ENCODE measurements at regions not wholly inside any gene's neighbourhood (a gene's known extent, or its start where the extent isn't known, plus 50 kb on each side); places are given as distances from the start of the nearest gene placed in this dataset.

DNA sequence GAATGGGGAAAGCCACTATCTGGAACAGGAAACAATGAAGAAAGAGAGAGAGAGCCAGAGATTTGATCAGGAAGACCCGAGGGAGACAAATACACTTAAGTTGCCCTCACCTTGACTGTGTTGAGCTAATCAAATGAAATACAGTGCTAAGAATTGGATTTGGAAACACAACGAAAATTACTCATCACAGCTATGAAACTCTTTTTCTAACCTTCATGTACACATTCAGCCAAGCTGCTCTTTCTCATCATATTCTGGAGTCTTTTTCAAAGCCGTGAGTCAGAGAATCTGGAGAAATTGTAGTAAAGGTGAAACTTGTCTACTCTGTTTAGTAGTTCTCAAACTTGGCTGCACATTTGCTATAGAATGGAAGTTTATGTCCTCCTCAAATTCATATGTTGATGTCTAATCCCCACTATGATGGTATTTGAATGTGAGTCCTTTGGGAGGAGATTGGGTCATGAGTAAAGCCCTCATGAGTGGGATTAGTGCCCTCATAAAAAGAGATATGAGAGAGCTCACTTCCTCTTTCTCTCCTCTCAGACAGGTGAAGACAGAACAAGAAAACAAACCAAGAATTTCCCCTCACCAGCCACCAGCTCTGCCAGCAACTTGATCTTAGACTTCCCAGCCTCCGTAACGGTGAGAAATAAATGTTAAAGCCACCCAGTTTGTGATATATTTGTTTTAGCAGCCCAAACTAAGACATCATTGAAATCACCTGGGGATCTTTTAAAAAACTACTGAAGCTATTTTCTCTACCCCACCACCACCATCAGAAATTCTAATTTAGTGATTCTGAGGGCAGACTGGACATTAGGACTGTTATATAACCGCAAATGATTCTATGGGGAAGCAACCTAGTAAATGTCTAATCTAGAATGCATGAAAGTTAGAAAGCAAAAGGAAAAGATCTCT lies 143.6 kb upstream of the GRM7 start:
- Histone ChIP-seq H3K36me3 (ENCODE audit: control insufficient read depth, insufficient read depth, low read length) (no peaks in the 10 kb centered on the region), H3K4me3 (ENCODE audit: low read depth, low read length) (no peak overlapping the region), H3K27me3 (ENCODE audit: control insufficient read depth, insufficient read depth, low read length) (no peaks in the 10 kb centered on the region)
- DNase-seq (ENCODE audit: low read depth), result no peak
- TF ChIP-seq, protein P1, sequence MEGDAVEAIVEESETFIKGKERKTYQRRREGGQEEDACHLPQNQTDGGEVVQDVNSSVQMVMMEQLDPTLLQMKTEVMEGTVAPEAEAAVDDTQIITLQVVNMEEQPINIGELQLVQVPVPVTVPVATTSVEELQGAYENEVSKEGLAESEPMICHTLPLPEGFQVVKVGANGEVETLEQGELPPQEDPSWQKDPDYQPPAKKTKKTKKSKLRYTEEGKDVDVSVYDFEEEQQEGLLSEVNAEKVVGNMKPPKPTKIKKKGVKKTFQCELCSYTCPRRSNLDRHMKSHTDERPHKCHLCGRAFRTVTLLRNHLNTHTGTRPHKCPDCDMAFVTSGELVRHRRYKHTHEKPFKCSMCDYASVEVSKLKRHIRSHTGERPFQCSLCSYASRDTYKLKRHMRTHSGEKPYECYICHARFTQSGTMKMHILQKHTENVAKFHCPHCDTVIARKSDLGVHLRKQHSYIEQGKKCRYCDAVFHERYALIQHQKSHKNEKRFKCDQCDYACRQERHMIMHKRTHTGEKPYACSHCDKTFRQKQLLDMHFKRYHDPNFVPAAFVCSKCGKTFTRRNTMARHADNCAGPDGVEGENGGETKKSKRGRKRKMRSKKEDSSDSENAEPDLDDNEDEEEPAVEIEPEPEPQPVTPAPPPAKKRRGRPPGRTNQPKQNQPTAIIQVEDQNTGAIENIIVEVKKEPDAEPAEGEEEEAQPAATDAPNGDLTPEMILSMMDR (IDR thresholded peaks at IDR 0.05; ENCODE audit: insufficient read depth, low read depth, low read length), result no peak
- ChIA-PET POLR2A (no interaction called here), CTCF (no interaction called here)

DNA sequence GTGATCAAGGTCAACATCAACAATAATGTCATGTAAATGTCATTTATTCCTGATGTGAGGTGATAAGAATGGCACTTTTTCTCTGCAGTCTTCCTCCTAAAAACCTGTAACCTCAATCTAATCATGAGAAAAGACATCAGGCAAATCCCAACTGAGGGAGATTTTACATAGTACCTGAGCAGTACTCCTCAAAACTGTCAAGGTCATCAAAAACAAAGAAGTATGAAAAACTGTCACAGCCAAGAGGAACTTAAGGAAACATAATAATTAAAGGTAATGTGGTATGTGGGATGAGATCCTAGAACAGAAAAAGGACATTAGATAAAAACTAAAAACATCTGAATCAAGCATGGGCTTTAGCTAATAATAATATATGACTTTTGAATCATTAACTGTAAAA lies 140.9 kb upstream of the GRM7 start:
- ChIA-PET CTCF (no interaction called here), POLR2A (no interaction called here)
- Histone ChIP-seq H3K4me3 (ENCODE audit: low read depth, low read length) (no peak overlapping the region), H3K27me3 (ENCODE audit: control insufficient read depth, insufficient read depth, low read length) (no peaks in the 10 kb centered on the region), H3K36me3 (ENCODE audit: control insufficient read depth, insufficient read depth, low read length) (no peaks in the 10 kb centered on the region)
- DNase-seq (ENCODE audit: low read depth), result no peak
- TF ChIP-seq, protein P1 (IDR thresholded peaks at IDR 0.05; ENCODE audit: insufficient read depth, low read depth, low read length), result no peak

DNA sequence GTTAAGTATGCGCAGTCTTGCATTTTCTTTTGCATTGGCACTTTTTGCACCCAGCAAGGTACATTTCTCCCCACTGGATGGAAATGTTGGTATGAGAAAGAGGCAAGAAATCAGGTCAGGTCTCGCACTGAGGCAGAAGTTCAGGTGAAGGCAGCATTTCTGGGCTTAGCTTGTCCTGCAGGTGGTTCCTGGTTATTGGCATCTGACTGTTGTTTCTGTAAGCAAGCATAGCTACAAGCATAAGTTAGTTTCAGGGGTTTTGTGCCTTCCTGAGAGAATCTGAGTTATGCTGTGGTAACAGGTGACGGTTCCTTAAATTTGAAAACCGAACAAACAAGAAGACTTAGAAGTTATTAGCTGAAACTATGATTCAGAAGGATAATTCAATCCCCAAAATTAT lies 139.4 kb upstream of the GRM7 start:
- ChIA-PET CTCF (no interaction called here), POLR2A (no interaction called here)
- H3K27me3 ChIP-seq (ENCODE audit: control insufficient read depth, insufficient read depth, low read length), result no peaks in the 10 kb centered on the region
- H3K36me3 ChIP-seq (ENCODE audit: control insufficient read depth, insufficient read depth, low read length), result no peaks in the 10 kb centered on the region
- no peak for DNase-seq (ENCODE audit: low read depth)
- TF ChIP-seq, protein P1 (IDR thresholded peaks at IDR 0.05; ENCODE audit: insufficient read depth, low read depth, low read length), result no peak
- no peak overlapping the region for H3K4me3 ChIP-seq (ENCODE audit: low read depth, low read length)

DNA sequence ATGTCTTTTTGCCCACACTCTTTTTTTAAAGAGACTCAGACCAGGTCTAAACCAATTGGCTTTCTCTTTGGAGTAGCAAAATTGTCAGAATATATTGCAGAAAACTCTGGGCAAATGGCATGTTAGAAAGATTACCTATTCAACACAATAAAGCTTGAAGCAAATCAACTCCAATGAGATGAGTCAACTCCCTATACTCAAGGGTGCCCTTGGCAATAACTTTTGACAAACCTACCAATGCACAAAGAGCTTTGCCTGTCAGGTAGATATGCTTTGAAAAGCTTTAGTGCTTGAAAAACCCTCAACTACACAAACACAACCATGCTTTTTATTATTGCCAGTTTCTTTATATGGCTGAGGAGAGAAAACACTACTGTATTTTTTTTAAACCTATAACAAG lies 137.7 kb upstream of the GRM7 start:
- POLR2A ChIA-PET, result no interaction called here
- no peaks in the 10 kb centered on the region for H3K36me3 ChIP-seq (ENCODE audit: control insufficient read depth, insufficient read depth, low read length)

DNA sequence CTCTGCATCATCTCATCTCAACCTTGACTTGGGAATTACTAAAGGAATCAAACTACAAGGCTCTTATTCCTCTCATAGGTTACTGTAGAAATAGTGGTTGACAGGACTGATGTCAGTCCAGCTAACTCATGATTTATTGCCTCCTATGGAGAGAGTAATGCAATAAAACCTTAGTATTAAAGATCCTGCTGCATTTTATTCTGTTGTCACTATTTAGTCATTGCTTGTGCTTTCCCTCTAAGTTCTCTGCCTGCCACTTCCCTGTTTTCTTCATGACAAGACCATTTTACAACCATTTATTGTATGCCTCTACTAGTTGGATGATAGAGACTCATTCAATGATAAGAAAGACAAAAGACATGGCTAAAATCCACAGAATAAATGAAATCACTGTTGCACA lies 134.1 kb upstream of the GRM7 start:
- H3K4me3 ChIP-seq (ENCODE audit: low read depth, low read length), result no peak overlapping the region
- POLR2A ChIA-PET, result no interaction called here
- H3K36me3 ChIP-seq (ENCODE audit: control insufficient read depth, insufficient read depth, low read length), result no peaks in the 10 kb centered on the region
- CTCF ChIA-PET, result no interaction called here
- no peak for DNase-seq (ENCODE audit: low read depth)
- H3K27me3 ChIP-seq (ENCODE audit: control insufficient read depth, insufficient read depth, low read length), result no peaks in the 10 kb centered on the region
- TF ChIP-seq, protein P1 (IDR thresholded peaks at IDR 0.05; ENCODE audit: insufficient read depth, low read depth, low read length), result no peak

More for the DNA sequence above, 137.7 kb upstream of the GRM7 start:
- TF ChIP-seq, protein P1 (IDR thresholded peaks at IDR 0.05; ENCODE audit: insufficient read depth, low read depth, low read length), result no peak
- no peaks in the 10 kb centered on the region for H3K27me3 ChIP-seq (ENCODE audit: control insufficient read depth, insufficient read depth, low read length)
- no peak for DNase-seq (ENCODE audit: low read depth)
- CTCF ChIA-PET, result no interaction called here
- no peak overlapping the region for H3K4me3 ChIP-seq (ENCODE audit: low read depth, low read length)

All from BJ (cell line).